Small intestine (tissue), 7 donors: ENCODE measurements at regions not wholly inside any gene's neighbourhood (a gene's known extent, or its start where the extent isn't known, plus 50 kb on each side); places are given as distances from the start of the nearest gene placed in this dataset.
A peak's percentile ranks its signal among the peaks of the same experiment; 100 is the strongest.

Experiments used
- DNase-seq, 2 donors: peaks; one replicate each; pipeline versions ENCODE4 v3.0.0 to v3.0.0-alpha.2; 2013
- FAIRE-seq: peaks from 2 replicates; lab custom pipeline; 2012; peaks lifted over from hg19 to GRCh38; lab: Jason Lieb, UNC
- H3K27ac ChIP-seq, 3 donors: one replicate each; pipeline ENCODE4 v1.5.1; 2013; ENCODE audit warnings: low read length in 2 of 3, mild to moderate bottlenecking in 2 of 3, control low read depth in 1 of 3, inconsistent platforms in 1 of 3, low read depth in 1 of 3, moderate library complexity in 1 of 3
- H3K27me3 ChIP-seq, 3 donors: one replicate each; pipeline ENCODE4 v1.6.1; 2013; ENCODE audit warnings: low read length in 3 of 3, inconsistent platforms in 1 of 3; ENCODE audit not compliant: control insufficient read depth in 3 of 3, insufficient read depth in 3 of 3
- H3K36me3 ChIP-seq, 3 donors: one replicate each; pipeline ENCODE4 v1.6.1; 2013; ENCODE audit warnings: low read length in 3 of 3, inconsistent platforms in 1 of 3, low read depth in 1 of 3, mild to moderate bottlenecking in 1 of 3, moderate library complexity in 1 of 3; ENCODE audit not compliant: control insufficient read depth in 3 of 3, insufficient read depth in 2 of 3
- H3K4me1 ChIP-seq, 3 donors: one replicate each; pipeline ENCODE4 v1.6.1; 2013; ENCODE audit warnings: low read length in 2 of 3, inconsistent platforms in 1 of 3, low read depth in 1 of 3, mild to moderate bottlenecking in 1 of 3, moderate library complexity in 1 of 3; ENCODE audit not compliant: control insufficient read depth in 3 of 3, insufficient read depth in 2 of 3
- H3K4me3 ChIP-seq, 3 donors: one replicate each; pipeline ENCODE4 v1.5.1; 2013; ENCODE audit warnings: low read length in 3 of 3, control low read depth in 1 of 3, inconsistent platforms in 1 of 3, low read depth in 1 of 3, mild to moderate bottlenecking in 1 of 3, moderate library complexity in 1 of 3
- H3K9me3 ChIP-seq, 2 donors: one replicate each; pipeline ENCODE4 v1.6.1; 2013; ENCODE audit warnings: low read depth in 1 of 2, low read length in 1 of 2; ENCODE audit not compliant: control insufficient read depth in 2 of 2, insufficient read depth in 1 of 2
- WGBS, 3 donors: extraction: QIAGEN DNeasy Blood & Tissue Kit; methylation state at CpG; one replicate each; pipeline ENCODE4 v1.1.7; 2013; 5-methylcytosine and 5-hydroxymethylcytosine counted together
- donor health status: healthy with polysubstance abuse.
- donor health status: control.
- donor health status: control.
- donor health status: Bipolar disorder and iron deficiency.
- donor health status: healthy.

- 89 to 97% (median 95%) methylated on average over 6 of the region's 6 CpGs for WGBS, 3 donors
Measured at GRCh38 chr4:22336822-22337221, 179.0 kb downstream of the ADGRA3 start.

GRCh38 chr4:22334155-22334554, 181.7 kb downstream of the ADGRA3 start:
- no peak overlapping the region for H3K27ac ChIP-seq
- no peak for FAIRE-seq
- H3K4me1 ChIP-seq, result no peaks in the 10 kb centered on the region
- no peaks in the 10 kb centered on the region for H3K27me3 ChIP-seq
- DNase-seq, result peak in 1 of 2 donors; percentile 62
- no peaks in the 10 kb centered on the region for H3K9me3 ChIP-seq
- WGBS, 3 donors, result 88 to 93% (median 92%) methylated on average over 2 of the region's 2 CpGs
- no peak overlapping the region for H3K4me3 ChIP-seq
- peaks cover 0 to 2% (median 0%) of the 10 kb centered on the region in 3 donors for H3K36me3 ChIP-seq

More at GRCh38 chr4:22336822-22337221, 179.0 kb downstream of the ADGRA3 start:
- Histone ChIP-seq H3K4me3 (no peak overlapping the region), H3K4me1 (no peaks in the 10 kb centered on the region), H3K36me3 (peaks cover 0 to 2% (median 0%) of the 10 kb centered on the region in 3 donors), H3K27me3 (no peaks in the 10 kb centered on the region), H3K27ac (no peak overlapping the region), H3K9me3 (peaks cover 0 to 2% of the 10 kb centered on the region in 2 donors)
- FAIRE-seq (no peak), DNase-seq (no peak)

- no peaks in the 10 kb centered on the region for H3K36me3 ChIP-seq
- H3K27ac ChIP-seq, result no peak overlapping the region
- H3K4me1 ChIP-seq, result no peaks in the 10 kb centered on the region
- peak; percentile 6 to 42 for DNase-seq
- H3K4me3 ChIP-seq, result no peak overlapping the region
- FAIRE-seq, result no peak
- 15 to 38% (median 19%) methylated on average over 1 of the region's 1 CpG for WGBS, 3 donors
- no peaks in the 10 kb centered on the region for H3K9me3 ChIP-seq
- H3K27me3 ChIP-seq, result no peaks in the 10 kb centered on the region
Measured at GRCh38 chr4:22324422-22324821, 191.4 kb downstream of the ADGRA3 start.

DNA sequence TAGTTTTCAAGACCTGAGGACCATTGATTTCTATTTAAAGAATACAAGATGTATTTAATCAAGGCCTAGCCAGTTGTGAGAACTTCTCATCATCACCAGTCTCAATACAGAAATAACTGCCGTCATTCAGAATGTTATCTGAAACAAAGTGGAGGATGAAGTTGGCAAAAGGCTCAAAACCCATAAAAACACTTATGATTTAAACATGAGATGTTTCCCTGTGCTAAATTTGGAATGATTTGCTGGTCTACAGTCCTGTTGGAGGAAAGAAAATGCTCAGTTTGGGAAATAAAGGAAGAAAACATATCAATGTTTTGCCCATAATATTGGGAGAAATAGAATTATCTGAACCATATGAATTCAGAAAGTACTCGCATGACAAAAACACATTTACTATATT, 192.2 kb downstream of the ADGRA3 start:
- no peaks in the 10 kb centered on the region for H3K36me3 ChIP-seq
- H3K4me1 ChIP-seq, result no peaks in the 10 kb centered on the region
- H3K4me3 ChIP-seq, result no peak overlapping the region
- no peak for FAIRE-seq
- H3K27ac ChIP-seq, result no peak overlapping the region
- no peaks in the 10 kb centered on the region for H3K9me3 ChIP-seq
- WGBS, 3 donors, result 93 to 97% (median 95%) methylated on average over 2 of the region's 2 CpGs
- DNase-seq, result no peak
- no peaks in the 10 kb centered on the region for H3K27me3 ChIP-seq

DNA sequence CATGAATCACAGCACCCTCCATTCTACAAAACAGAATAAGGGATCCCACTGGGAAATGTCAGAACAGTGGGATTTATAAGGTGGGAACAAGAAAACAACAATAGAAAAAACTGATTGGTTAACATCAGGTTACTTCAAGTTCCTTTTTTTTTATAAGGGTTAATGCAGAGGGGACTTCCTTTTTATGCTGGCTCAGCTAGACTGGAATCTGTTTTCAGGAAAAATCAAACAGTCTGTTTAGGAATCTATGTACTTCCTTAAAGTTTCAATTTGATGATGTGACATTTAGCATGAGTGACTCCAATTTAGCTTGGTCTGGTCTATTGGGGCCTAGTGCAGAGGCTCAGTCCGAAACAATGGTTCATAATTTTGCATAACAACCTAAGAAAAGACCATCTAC, 192.9 kb downstream of the ADGRA3 start:
- no peaks in the 10 kb centered on the region for H3K27me3 ChIP-seq
- no peak for DNase-seq
- H3K4me1 ChIP-seq, result no peaks in the 10 kb centered on the region
- FAIRE-seq, result no peak
- H3K27ac ChIP-seq, result no peak overlapping the region
- 10 to 74% (median 38%) methylated on average over 1 of the region's 1 CpG for WGBS, 3 donors
- no peak overlapping the region for H3K4me3 ChIP-seq
- H3K9me3 ChIP-seq, result no peaks in the 10 kb centered on the region
- no peaks in the 10 kb centered on the region for H3K36me3 ChIP-seq

GRCh38 chr4:22315628-22316027, 200.2 kb downstream of the ADGRA3 start:
- no peaks in the 10 kb centered on the region for H3K9me3 ChIP-seq
- no peaks in the 10 kb centered on the region for H3K27me3 ChIP-seq
- H3K36me3 ChIP-seq, result no peaks in the 10 kb centered on the region
- H3K4me3 ChIP-seq, result no peak overlapping the region
- no peak for DNase-seq
- 55 to 82% (median 68%) methylated on average over 2 of the region's 2 CpGs for WGBS, 3 donors
- H3K27ac ChIP-seq, result no peak overlapping the region
- no peak for FAIRE-seq
- H3K4me1 ChIP-seq, result no peaks in the 10 kb centered on the region

DNA sequence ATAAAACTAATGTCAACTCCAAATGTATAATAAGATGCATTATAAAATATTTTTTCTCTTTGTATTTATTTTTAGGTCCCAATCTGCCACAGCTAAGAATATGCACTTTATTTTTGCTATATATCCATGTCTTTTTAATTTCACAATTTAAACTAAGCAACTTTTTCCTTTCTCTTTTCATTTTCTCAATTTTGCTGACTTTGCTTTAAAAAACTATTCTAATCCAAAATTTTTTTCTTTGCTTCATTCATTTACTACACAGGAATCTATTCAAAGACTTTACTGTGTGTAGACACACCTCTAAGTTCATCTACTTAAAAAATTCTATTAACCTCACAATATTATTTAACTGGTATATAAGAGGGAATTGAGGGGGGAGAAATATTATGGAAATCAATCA, 201.9 kb downstream of the ADGRA3 start:
- DNase-seq (no peak), FAIRE-seq (no peak)
- H3K4me3 ChIP-seq, result no peak overlapping the region
- H3K9me3 ChIP-seq, result no peaks in the 10 kb centered on the region
- no peaks in the 10 kb centered on the region for H3K4me1 ChIP-seq
- H3K36me3 ChIP-seq, result no peaks in the 10 kb centered on the region
- no peak overlapping the region for H3K27ac ChIP-seq
- H3K27me3 ChIP-seq, result no peaks in the 10 kb centered on the region

DNA sequence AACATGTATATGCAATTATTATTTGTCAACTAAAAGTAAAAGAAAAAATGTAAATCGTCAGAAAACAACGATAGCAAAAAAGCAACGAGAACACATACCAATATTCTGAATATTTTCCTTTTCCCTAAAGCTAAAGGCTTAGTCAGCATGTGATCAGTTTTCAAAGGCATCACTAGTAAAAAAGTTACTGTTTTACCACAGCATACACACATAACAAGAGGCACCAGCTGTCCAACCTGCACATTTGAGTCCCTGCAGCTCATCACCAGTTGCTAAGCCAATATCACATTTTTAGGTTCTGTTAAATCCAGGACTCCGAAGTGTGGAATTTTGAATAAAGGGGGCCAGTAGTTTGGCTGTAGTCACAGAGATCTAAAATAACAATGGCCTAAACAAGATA, 203.8 kb downstream of the ADGRA3 start:
- H3K4me3 ChIP-seq, result no peak overlapping the region
- 89 to 91% (median 91%) methylated on average over 4 of the region's 4 CpGs for WGBS, 3 donors
- no peaks in the 10 kb centered on the region for H3K36me3 ChIP-seq
- DNase-seq (no peak), FAIRE-seq (no peak)
- H3K4me1 ChIP-seq, result no peaks in the 10 kb centered on the region
- no peaks in the 10 kb centered on the region for H3K27me3 ChIP-seq
- no peaks in the 10 kb centered on the region for H3K9me3 ChIP-seq
- no peak overlapping the region for H3K27ac ChIP-seq

DNA sequence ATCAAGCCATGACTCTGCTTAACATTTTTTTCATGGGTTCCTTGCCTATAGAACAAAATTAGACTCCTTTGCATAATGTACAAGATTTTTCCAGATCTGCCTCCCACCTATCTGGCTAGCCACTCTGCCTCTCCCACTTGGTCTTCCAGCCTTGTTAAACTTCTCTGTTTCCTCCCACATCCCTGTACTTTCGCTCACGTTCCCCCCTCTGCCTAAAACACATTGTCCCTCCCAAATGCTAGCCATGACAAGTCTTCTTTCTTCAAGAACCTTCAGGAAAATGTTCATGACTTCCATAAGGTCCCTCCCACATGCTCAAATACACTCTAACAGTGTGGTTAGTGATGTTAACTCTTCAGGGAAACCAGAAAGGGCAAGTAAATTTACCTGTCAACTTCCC, 214.6 kb downstream of the ADGRA3 start:
- H3K27ac ChIP-seq, result no peak overlapping the region
- no peaks in the 10 kb centered on the region for H3K36me3 ChIP-seq
- no peaks in the 10 kb centered on the region for H3K4me1 ChIP-seq
- no peak for DNase-seq
- peaks cover 0 to 12% of the 10 kb centered on the region in 2 donors for H3K9me3 ChIP-seq
- no peak for FAIRE-seq
- H3K27me3 ChIP-seq, result no peaks in the 10 kb centered on the region
- no peak overlapping the region for H3K4me3 ChIP-seq
- WGBS, 3 donors, result 77 to 88% (median 83%) methylated on average over 2 of the region's 2 CpGs
